UCSD-AML1 (cell line): ENCODE measurements at regions not wholly inside any gene's neighbourhood (a gene's known extent, or its start where the extent isn't known, plus 50 kb on each side); places are given as distances from the start of the nearest gene placed in this dataset.

ENCODE experiments used
- DNase-seq: peaks from one replicate; lab custom pipeline; 2025; ENCODE audit not compliant: unreplicated experiment; lab: John Stamatoyannopoulos, UW

- DNase-seq: no peak
Measured at GRCh38 chr2:136407117-136407951, 289.4 kb upstream of the CXCR4 start.

DNA sequence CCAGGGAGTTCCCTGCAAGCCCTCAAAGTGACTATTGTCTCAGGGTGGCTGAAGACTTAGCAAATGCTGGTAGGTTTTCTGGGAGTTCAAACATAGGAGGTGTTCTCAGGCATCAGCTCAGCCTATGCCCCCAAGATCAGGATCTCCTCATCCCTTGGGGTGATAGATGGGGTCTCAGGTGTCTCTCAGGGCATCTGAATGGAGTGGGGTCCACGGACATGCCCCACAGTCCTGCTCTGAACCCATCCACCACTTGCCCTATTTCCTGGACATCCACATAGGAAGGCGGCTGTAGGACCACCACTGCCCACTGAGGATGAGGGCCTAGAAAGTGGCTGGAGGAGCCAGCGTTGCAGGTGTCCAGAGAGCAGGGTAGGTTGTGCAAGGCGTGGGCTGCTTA is 287.0 kb upstream of the CXCR4 start:
- DNase-seq: no peak

DNA sequence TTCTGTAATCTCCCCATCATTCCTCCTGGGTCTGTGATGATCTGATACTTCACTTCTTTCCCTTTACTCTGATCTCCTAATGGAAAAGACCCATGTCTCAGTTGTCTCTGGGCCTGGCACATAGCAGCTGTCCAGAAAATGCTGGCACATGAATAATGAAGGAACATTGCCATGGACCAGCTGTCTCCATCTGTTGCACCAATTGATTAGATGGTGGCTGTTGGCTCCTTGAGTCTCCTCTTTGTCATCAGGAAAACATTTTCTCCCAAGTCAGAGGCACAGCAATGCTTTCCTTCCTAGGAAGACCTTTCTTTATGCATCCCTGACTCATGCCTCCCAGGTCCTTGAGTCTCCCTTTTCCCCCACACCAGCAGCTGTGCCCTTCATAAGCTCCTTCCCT is 286.2 kb upstream of the CXCR4 start:
- no peak for DNase-seq

GRCh38 chr2:136402281-136402680 is 284.3 kb upstream of the CXCR4 start:
- DNase-seq: no peak

DNA sequence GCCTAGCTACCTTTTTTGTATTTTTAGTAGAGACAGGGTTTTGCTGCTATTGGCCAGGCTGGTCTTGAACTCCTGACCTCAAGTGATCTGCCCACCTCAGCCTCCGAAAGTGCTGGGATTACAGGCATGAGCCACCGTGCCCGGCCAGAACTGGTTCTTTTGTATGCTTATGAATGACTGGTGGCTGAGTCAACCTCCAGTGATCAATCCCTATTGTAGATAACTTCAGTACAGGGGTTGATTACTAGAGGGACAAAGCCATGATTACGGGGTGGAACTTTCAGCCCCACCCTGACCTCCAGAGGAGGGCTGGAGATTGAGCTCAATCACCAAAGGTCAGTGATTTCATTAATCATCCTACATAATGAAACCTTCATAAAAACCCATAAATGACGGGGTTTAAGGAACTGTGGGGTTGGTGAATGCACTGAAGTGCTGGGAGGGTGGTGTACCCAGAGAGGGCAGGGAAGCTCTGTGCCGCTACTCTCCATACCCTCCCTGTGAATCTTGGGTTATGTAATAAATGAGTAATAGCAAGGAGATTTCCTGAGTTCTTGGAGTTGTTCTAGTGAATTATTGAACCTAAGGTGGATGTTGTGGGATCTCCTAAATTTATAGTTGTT is 281.8 kb upstream of the CXCR4 start:
- DNase-seq: no peak

- no peak for DNase-seq
Measured at GRCh38 chr2:136395582-136395981, 277.6 kb upstream of the CXCR4 start.

DNA sequence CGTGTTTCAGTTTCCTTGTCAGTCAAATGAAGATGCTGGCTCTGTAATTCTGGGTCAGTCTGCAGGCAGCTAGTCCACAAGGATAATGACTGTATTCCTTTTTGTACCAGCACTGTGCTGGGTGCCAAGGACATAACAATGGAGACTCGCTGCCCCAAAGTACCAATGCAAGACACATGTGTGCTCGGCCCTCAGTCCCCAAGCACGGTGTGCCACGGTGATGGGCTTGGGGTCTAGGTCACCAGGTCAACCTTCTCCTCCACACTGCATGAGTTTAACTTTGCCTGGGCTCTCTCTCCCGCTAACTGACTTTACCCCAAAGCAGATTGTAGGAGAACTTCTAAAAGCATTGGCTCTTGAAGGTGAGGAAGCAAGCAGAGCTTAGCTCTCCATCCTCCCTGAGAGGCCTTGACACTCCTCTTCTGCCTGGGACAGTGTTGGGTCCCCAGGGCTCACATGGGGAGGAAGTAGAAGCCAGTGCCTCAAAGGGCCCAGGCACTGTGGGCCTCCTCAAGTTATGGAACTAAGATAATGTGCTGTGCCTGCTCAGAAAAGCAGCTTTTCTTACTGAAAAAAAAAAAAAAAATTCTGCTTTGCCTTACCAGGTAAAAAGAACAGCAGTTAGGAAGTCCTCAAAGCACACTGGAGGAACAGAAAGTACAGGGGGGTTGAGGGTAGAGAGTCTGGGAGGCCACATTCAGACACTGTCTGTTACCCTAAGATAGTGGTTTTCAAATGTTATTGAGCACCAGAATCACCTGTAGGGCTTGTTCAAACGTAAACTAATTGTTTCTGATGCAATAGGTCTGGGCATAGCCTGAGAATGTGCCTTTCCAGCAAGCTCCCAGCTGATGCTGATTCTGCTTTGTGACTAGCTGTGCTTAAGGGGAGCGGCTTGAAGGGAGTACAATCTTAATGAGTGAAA is 276.4 kb upstream of the CXCR4 start:
- no peak for DNase-seq

DNA sequence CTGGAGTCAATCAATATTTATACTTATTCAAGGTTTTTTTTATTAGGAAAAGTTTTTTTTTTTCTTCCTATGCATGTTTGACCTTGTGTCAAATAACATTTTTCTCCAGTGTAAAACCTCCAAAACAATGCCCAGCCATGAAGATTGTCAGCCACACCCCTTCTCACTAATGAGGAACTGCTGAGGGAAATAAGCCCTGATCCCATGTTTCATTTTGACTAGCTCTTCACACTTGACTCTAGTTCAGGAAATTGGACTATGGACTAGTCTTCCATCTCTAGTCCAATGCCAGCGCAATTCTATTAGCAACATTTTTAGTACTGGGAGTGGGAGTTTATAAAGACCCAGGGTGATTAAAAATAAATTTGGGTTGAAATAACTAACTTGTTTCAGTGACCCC is 275.6 kb upstream of the CXCR4 start:
- DNase-seq: no peak

- DNase-seq: no peak
Measured at GRCh38 chr2:136392897-136393505, 275.1 kb upstream of the CXCR4 start.

- no peak for DNase-seq
Measured at GRCh38 chr2:136389809-136390208, 271.9 kb upstream of the CXCR4 start.

- no peak for DNase-seq
Measured at GRCh38 chr2:136386046-136386445, 268.1 kb upstream of the CXCR4 start.

GRCh38 chr2:136384531-136385303 is 266.8 kb upstream of the CXCR4 start:
- no peak for DNase-seq

DNA sequence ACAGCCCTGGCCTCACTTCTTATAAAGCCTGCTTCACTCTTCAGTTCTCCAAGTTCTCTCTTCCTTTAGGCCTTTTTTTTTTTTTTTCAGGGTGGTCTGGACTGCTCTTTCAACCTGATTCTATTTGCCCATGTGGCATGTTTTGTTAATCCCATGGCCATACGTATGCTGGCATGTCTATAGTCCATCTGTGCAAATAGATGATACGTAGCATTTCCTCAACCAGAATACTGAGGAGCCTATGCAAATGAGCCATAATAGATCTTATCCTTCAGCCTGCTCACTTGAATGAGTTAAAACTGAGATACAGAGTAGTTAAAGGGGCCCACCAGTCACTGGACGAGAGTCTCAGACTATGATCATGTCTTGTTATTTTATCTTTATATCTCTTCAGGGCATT is 265.2 kb upstream of the CXCR4 start:
- no peak for DNase-seq

DNA sequence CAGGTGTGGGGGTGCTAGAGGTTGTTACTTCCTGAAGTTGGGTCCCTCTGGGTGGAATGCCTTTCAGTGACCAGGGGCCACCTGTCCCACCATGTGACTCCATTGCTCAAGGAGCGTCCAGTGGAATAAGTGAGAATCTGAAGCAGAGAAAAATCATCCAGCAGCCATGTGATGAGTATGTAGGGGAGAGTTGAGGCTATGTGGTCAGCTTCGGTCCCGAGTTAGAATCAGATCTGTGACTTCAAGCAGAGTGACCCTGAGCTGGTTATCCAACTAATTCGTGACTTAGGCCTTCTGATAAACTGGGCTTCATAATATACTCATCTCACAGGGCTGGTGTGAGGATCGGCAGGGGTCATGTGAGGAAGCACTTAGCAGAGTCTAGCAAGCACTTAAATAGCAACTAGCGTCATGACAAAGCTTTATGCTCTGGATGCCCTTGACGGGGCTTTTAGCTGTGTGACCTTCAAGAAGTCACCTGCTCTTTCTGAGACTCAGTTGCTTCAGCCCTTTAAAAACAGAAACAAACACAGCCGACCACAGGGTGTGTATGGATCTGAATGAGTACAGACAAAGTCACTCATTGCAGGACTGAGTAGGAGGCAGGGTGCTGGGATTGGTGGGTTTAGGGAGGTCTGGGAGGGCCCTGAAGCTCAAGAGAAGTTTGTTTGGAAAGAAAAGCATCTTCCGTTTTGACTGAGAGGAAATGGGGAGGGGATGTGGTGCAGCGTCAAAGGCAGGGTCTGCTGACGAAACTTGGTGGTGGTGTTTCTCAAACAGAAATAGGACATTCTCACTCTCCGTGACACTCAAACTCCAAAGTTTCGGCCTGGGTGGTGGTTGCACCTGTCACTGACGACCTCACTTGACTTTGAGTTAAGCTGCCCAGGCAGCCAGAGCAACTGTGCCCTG is 264.0 kb upstream of the CXCR4 start:
- DNase-seq: peak; percentile 40

DNA sequence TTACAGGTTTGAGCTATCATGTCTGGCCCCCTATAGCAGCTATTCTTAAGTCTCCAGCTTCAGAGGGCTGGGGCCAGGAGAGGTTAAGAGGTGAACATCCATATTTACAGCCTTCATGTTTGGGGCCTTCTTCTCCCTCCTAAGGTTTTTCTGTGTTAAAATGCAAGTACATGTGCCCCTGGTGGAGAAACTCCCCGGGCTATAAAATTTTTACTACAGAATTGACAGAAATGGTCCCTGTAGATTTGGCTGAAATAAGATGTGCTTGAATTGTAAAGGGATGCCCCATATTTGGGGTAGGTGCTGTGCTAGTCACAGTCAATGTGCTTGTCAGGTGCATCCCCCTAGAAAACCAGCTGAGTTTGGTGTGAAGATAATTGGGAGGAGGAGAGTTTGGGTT is 263.3 kb upstream of the CXCR4 start:
- no peak for DNase-seq

DNA sequence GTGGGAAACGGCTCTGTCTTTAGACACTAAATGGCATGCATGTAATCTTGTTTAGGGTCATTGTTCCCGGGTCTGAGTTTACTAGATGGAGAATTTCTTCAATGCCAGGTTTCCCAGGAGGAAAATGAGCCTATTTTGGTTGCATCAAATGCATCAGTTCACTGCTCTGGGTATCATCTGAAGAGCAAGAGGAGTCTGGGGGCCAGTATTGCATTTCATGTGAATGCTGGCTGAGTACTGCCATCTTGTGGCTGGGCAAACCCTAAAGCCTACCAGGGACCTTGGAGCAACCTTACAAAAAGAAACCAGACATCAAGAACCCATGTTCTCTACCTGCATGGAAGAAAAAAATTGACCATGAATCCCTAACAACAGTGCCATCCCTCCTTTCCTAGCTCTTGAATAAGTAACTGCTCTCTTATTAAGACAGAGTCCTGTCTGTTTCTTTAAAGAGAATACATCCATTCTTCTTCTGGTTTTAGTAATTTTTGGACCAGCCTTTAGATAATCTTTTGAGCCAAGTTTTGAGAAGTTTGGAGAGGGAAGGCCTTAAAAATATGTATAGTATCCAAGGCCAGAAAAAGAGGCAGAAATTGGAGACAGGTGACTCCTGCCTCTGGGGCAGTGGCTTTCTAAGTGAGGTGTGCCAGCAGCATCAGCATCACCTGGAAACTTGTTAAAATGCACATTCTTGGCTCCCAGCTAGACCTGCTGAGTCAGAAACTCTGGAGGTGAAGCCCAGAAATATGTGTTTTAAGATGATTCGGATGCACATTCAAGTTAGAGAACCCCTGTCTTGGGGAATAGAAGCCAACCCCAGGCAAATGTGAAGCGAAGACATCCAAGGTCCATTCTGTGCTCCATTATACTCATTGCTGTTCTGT is 261.0 kb upstream of the CXCR4 start:
- DNase-seq: peak; percentile 38

DNA sequence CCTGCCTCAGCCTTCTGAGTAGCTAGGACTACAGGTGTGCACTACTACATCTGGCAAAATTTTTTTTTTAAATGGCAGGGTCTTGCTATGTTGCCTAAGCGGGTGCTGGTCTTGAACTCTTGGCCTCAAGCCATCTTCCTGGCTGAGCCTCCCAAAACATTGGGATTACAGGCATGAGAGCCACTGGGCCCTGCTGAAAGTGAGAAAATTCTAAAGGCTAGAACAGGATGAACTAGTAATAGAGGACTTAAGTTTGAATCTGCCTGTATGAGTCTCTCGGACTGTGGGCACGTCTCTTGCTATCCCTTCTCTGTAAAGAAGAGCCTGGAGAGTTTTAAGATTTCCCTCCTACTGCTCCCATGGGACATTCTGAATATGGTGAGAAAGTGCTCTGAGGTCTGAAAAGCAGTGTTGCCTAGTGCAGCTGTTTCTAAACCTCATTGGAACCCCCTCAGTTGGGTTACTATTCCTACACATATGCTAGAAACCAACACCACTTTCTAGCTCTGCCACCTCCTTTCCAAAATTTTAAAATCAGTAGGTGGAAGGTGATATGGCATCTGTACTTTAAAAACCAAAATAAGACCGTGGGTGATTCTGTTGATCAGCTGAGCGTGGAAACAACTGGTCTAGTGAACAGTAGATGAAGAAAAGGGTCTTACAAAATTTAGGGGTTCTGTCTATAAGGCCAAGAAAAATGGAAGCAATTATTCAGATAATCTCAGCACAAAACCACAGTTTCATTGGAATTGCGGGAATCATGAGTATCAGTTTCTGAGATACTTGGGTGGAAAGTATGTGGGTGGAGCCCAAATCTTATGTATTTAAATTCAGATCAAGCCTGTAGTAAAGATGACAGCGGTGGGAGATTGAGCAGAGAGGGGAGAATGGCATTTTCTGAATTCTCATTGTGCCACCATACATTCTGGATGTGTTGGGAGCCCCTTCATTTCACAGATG is 259.8 kb upstream of the CXCR4 start:
- no peak for DNase-seq
